SJCRH30 (cell line): ENCODE measurements at regions not wholly inside any gene's neighbourhood (a gene's known extent, or its start where the extent isn't known, plus 50 kb on each side); places are given as distances from the start of the nearest gene placed in this dataset.
A peak's percentile ranks its signal among the peaks of the same experiment; 100 is the strongest.
"Not testable (repeated sequence)": the region's sequence is repeated elsewhere in the genome, so short reads cannot be mapped to it uniquely, and the experiment has no call there.

ENCODE experiments used
- DNase-seq, 2 experiments: peaks; one replicate each; pipeline ENCODE4 v3.0.0-alpha.2; 2015 to 2020
- H3K27ac ChIP-seq: fragments of 250-450 bp; sonication (Bioruptor Pico); 2 replicates; pipeline ENCODE4 v1.5.1; 2020; ENCODE audit warnings: mild to moderate bottlenecking, moderate library complexity
- H3K27me3 ChIP-seq: fragments of 250-450 bp; sonication (Bioruptor Pico); 2 replicates; pipeline ENCODE4 v1.5.1; 2020; ENCODE audit warnings: mild to moderate bottlenecking, moderate library complexity
- H3K36me3 ChIP-seq: fragments of 250-450 bp; sonication (Bioruptor Pico); 2 replicates; pipeline ENCODE4 v1.5.1; 2020; ENCODE audit warnings: mild to moderate bottlenecking, moderate library complexity
- H3K4me1 ChIP-seq: fragments of 250-450 bp; sonication (Bioruptor Pico); 2 replicates; pipeline ENCODE4 v1.5.1; 2020; ENCODE audit warnings: mild to moderate bottlenecking, moderate library complexity
- H3K4me3 ChIP-seq: fragments of 250-450 bp; sonication (Bioruptor Pico); 2 replicates; pipeline ENCODE4 v1.5.1; 2020; ENCODE audit warnings: mild to moderate bottlenecking, moderate library complexity
- H3K9me3 ChIP-seq: fragments of 250-450 bp; sonication (Bioruptor Pico); replicated peaks from 2 replicates; pipeline ENCODE4 v1.5.1; 2020; ENCODE audit warnings: mild to moderate bottlenecking, moderate library complexity

DNA sequence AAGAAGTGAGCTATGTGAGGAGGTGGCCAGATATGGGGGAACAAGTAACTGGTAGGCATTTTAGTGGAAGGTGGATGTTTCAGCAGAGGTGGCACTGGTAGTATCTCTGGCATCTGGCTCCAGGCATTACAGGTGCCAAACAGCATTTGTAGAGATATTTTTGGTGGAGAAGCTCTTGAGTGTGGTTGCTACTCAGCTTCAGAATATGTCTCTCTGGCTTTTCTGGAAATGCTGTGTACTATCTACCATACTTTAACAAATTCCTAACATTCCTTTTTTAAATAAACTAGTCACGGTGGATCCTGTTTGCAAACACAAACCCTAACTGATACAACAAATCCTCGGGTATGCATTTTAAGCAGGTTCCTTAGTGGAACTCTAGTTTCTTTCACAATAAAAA lies 128.0 kb downstream of the BARX2 start:
- DNase-seq = peak in 1 of 2 experiments; percentile 1
- Histone ChIP-seq H3K9me3 (no peaks in the 10 kb centered on the region), H3K27ac (peak overlapping the region; percentile 57; the same call in 1 of the 2 replicates), H3K36me3 (no peaks in the 10 kb centered on the region), H3K4me1 (peaks cover 8% of the 10 kb centered on the region; the same call in 1 of the 2 replicates), H3K27me3 (no peaks in the 10 kb centered on the region), H3K4me3 (no peak overlapping the region)

DNA sequence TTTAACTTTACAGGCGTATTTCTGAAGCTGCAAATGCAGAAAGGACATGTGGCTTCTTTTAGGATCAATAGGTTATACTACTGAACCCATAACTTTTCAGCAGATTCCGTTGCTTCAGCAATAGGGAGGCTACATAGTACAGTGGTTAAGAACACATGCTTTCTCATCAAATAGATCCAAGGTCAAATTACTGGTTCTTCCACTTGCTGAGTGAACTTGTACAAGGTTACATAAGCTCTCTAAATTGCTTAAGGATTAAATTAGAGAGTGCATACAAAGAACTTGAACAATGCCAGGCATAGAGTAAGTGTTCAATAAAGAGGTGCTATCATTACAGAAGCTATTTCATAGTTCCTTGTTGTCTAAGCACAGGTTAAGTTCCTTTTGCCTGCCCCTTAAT lies 129.6 kb downstream of the BARX2 start:
- no peak for DNase-seq

DNA sequence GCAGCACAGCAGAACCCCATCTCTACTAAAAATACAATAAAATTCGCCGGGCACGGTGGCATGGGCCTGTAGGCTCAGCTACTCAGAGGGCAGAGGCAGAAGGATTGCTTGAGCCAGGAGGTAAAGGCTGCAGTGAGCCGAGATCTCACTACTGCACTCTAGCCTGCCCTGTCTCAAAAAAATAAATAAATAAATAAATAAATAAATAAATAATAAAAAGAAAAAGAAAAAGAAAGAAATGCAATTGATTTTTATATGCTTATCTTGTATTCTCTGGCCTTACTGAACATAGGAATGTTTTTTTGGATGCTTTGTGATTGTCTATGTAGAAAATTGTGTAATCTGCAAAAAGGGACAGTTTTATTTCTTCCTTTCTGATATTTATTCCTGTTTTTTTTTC lies 132.5 kb downstream of the BARX2 start:
- Histone ChIP-seq H3K27ac (no peak overlapping the region), H3K9me3 (no peaks in the 10 kb centered on the region), H3K4me3 (no peak overlapping the region), H3K4me1 (peaks cover 7% of the 10 kb centered on the region; the same call in 1 of the 2 replicates), H3K27me3 (no peaks in the 10 kb centered on the region), H3K36me3 (no peaks in the 10 kb centered on the region)
- no peak for DNase-seq

More for the DNA sequence above, 129.6 kb downstream of the BARX2 start:
- Histone ChIP-seq H3K4me1 (peaks cover 8% of the 10 kb centered on the region; the same call in 1 of the 2 replicates), H3K4me3 (no peak overlapping the region), H3K36me3 (no peaks in the 10 kb centered on the region), H3K27ac (no peak overlapping the region), H3K9me3 (no peaks in the 10 kb centered on the region), H3K27me3 (no peaks in the 10 kb centered on the region)

DNA sequence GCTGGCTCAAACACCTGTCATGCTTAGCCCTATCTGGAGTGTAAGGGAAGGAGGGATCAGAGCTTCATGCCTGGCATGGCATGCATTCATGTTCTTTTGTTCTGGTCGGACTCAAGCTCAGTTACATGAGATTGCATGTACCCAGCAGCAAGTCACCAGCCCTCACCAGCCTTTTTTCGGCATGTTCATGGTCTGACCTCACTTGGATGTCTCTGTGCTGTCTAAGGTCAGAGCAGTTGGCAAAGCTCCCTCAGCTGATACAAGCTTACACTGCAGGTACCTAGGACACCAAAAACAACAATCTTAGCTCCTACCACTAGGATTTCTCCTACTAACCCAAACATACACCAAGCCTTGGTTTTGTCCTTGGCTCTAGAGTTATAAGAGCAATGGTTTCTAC lies 152.6 kb downstream of the BARX2 start:
- Histone ChIP-seq H3K4me1 (no peaks in the 10 kb centered on the region), H3K27ac (no peak overlapping the region), H3K27me3 (no peaks in the 10 kb centered on the region), H3K36me3 (no peaks in the 10 kb centered on the region), H3K4me3 (no peak overlapping the region), H3K9me3 (no peaks in the 10 kb centered on the region)
- DNase-seq = no peak

DNA sequence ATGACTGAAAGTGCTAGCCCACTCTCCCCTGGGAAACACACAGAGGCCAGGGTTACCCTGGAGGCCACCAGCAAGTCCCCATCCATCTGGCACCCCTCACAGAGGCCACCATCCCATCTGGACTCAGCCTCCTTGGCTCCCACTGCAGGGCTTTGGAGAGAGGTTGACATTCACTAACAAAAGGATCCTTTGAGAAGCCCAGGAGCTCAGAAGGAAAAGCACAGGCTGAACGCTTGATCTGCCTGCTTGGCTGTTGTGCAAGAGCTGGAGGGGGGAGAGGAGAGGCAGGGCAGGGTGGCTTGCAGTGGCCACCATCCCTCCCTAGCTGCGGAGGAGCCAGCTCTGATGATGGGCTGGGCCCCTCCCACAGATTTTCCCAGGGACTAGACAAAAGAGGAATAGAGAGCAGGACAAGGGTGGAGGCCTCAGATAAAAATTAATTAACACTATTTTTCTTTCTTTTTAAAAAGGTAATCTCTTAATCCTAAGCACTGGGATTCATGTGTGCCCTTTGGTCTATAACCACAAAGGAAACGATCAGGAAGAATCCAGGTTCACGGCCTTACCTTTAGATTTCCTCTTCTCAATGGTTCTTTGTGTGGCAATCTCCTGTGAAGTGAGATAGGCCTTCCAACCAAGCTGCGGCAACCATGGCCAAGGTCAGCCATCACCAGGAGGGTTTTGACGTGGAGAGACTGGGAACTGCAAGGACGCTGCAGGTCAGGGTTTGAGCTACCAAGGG lies 154.7 kb downstream of the BARX2 start:
- Histone ChIP-seq H3K27ac (no peak overlapping the region), H3K4me3 (no peak overlapping the region), H3K36me3 (no peaks in the 10 kb centered on the region), H3K9me3 (no peaks in the 10 kb centered on the region), H3K27me3 (no peaks in the 10 kb centered on the region), H3K4me1 (no peaks in the 10 kb centered on the region)
- no peak for DNase-seq

DNA sequence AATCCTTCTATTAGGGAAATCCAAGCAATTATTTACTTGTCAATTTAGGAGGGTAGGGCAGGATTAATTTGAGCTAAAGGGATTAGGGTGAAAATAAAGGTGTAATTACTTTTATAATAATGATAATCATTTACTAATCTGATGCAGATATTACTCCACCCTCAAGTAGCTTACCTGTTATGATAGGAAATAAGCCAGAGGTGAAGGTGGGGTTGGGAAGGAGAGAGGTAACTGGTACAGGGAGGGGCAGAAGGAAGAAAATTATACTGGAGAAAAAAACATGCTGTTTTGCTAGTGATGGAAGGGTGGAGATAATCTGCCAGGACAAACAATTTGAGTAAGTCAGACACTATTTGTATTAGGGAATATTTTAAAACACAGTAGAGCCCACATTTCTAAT lies 157.7 kb downstream of the BARX2 start:
- H3K4me3 ChIP-seq = no peak overlapping the region
- no peak for DNase-seq
- H3K27me3 ChIP-seq = no peaks in the 10 kb centered on the region
- H3K9me3 ChIP-seq = no peaks in the 10 kb centered on the region
- H3K27ac ChIP-seq = no peak overlapping the region
- H3K4me1 ChIP-seq = no peaks in the 10 kb centered on the region
- no peaks in the 10 kb centered on the region for H3K36me3 ChIP-seq

DNA sequence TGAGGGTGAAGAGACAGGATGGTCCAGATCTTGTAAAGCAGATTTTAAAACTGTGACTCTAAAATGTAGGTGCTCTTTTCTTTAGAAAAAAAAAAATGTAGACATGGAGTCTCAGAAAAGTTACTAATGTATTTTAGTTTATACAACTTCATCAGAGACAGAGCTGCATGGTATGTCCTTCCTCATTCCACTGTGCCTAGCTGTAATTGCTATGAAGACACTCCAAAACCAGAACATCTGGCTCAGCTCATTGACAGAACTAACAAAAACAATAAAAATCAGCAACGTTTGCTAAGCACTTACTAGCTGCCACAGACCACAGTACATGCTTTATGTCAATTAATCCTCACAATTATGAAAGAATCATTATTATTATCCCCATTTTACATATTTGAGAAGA lies 160.7 kb downstream of the BARX2 start:
- no peak for DNase-seq
- Histone ChIP-seq H3K27me3 (no peaks in the 10 kb centered on the region), H3K27ac (no peak overlapping the region)

DNA sequence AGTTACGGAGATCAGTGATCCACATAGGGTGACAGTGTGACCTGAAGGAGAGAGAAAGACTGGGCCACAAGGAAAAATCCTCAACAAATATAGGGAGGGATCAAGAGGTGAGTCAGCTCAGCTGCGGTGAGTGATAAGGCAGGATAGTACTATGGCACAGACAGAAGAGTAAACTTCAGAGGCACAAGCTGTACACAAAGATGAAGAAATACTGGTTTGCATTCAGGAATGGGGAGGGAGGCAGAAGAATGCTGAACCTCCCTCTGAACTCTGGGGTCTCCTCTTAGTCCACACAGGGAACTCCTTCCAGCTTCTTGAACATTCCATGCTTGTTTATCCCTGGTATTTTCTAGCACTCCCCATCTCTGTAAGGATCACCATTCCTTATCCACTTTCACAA lies 162.7 kb downstream of the BARX2 start:
- DNase-seq = no peak
- no peak overlapping the region for H3K4me3 ChIP-seq
- H3K9me3 ChIP-seq = no peaks in the 10 kb centered on the region
- H3K27me3 ChIP-seq = no peaks in the 10 kb centered on the region
- no peaks in the 10 kb centered on the region for H3K4me1 ChIP-seq
- H3K36me3 ChIP-seq = no peaks in the 10 kb centered on the region
- no peak overlapping the region for H3K27ac ChIP-seq

More for the DNA sequence above, 160.7 kb downstream of the BARX2 start:
- Histone ChIP-seq H3K4me1 (no peaks in the 10 kb centered on the region), H3K4me3 (no peak overlapping the region), H3K36me3 (no peaks in the 10 kb centered on the region), H3K9me3 (no peaks in the 10 kb centered on the region)

DNA sequence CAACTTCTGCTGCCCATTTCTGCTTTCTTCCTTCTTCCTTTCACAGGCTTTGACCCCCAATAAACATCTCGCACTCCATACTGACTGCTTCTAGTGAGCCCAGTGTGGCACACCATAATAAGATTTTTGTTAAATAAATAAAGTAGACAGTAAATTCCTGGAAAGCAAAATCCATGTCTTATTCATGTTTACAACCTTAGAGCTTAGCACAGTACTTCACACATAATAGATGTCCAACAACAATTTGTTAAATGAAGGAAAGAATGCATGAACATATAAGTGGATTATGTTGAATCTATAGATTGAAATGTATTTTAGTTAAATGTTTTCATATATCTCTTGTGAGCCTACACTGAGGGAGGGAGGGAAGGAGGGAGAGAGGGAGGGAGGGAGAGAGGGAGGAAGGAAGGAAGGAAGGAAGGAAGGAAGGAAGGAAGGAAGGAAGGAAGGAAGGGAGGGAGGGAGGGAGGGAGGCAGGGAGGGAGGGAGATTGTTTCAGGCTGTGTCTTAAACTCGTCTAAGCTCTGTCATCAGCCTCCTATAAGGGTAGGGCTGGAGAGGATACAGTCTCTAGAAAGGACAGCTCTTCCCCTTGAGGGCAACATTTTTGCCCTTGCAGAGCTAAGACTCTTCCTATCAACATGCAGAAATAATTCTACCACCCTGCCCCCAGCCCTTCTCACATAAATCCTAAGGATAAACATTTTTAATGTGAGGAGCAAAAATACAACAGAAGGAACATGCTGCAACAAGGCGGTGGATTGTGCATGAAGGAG lies 168.1 kb downstream of the BARX2 start:
- Histone ChIP-seq H3K27me3 (no peaks in the 10 kb centered on the region), H3K27ac (no peak overlapping the region)

DNA sequence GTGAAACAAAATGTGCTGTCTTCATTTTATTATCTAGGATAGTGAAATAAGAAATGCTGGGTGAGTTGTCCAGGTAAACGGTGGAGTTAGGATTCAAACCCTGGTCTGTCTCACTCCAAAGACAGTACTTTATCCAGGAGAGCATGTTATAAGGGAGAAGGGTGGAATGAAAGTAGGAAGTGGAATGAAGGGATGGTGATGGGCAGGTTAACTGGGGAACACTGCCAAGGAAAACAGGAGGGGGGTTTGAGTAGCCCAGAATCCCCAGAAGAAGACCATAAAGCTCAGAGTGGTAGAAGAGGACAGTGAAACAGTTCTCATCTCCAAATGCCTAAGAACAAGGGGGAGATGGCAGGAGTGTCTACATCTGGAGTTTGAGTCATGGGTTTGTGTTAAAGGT lies 169.0 kb downstream of the BARX2 start:
- no peaks in the 10 kb centered on the region for H3K36me3 ChIP-seq
- H3K4me1 ChIP-seq = no peaks in the 10 kb centered on the region; the same call in 1 of the 2 replicates
- no peaks in the 10 kb centered on the region for H3K27me3 ChIP-seq
- no peak overlapping the region for H3K27ac ChIP-seq
- DNase-seq = no peak
- no peaks in the 10 kb centered on the region for H3K9me3 ChIP-seq
- H3K4me3 ChIP-seq = no peak overlapping the region

More for the DNA sequence above, 168.1 kb downstream of the BARX2 start:
- H3K9me3 ChIP-seq = no peaks in the 10 kb centered on the region
- DNase-seq = no peak
- H3K4me1 ChIP-seq = no peaks in the 10 kb centered on the region; the same call in 1 of the 2 replicates
- H3K4me3 ChIP-seq = no peak overlapping the region
- H3K36me3 ChIP-seq = no peaks in the 10 kb centered on the region

DNA sequence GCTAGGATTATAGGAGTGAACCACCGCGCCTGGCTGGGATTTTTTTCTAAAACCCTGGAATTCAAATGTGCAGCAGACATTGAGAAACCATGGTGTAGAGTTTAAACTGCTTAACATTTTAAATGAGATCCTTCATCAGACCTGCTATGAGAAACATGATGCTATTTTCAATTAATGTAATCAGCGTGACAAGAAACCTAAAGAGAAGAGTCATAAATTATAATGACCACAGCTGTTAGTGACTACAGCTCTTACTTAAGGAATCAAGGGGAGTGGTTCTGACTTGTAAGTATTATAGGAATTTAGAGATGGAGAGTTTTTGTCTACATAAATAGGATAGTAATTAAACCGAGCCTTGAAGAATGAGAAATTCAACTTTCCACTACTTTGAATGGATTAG lies 170.6 kb downstream of the BARX2 start:
- Histone ChIP-seq H3K4me3 (no peak overlapping the region), H3K36me3 (no peaks in the 10 kb centered on the region), H3K27me3 (no peaks in the 10 kb centered on the region), H3K9me3 (no peaks in the 10 kb centered on the region), H3K27ac (peak overlapping the region; percentile 28), H3K4me1 (no peaks in the 10 kb centered on the region; the same call in 1 of the 2 replicates)
- peak; percentile 11 to 58 for DNase-seq

DNA sequence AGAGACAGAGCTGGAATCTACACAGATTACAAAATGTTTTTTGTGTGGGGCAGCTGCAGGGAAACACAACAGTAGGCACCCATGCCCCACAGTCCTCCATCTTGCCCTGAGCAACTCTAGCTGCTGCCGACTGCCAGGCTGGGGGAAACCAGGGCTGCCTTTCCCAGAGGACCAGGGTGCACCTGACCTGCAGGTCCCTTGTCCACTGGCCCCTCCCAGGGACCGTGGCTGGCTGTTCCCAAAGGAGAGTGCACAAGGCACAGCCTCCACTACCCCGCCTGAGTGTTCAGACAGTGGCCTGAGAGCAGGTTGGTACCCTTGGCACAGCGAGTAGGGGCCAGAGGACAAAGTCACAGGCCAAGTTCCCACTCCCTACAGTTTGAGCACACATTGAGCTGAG lies 181.8 kb downstream of the BARX2 start:
- DNase-seq = no peak
- H3K9me3 ChIP-seq = no peaks in the 10 kb centered on the region
- no peaks in the 10 kb centered on the region for H3K36me3 ChIP-seq
- no peaks in the 10 kb centered on the region for H3K4me1 ChIP-seq
- no peak overlapping the region for H3K27ac ChIP-seq
- no peak overlapping the region for H3K4me3 ChIP-seq
- no peaks in the 10 kb centered on the region for H3K27me3 ChIP-seq

DNA sequence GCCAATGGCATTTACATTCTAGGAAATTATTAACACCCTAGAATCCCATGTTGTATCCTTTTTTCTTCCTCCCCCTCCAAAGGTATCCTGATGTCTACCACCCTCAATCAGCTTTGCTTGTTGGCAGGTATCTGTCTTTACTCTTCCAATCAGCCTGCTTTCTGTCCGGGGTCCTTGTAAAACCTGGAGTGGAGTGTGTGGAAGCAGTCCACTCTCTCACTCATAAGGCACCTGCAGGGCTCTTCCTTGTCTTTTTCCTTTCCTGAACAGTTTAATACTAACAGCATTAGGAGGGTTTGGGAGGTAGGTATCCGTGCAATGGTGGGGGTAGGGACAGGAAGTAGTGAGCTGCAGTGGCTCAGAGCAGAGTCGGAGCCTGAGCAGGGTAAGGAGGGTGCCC lies 193.4 kb downstream of the BARX2 start:
- Histone ChIP-seq H3K9me3 (no peaks in the 10 kb centered on the region), H3K4me3 (no peak overlapping the region), H3K27me3 (no peaks in the 10 kb centered on the region), H3K4me1 (no peaks in the 10 kb centered on the region), H3K36me3 (no peaks in the 10 kb centered on the region), H3K27ac (no peak overlapping the region)
- DNase-seq = no peak

DNA sequence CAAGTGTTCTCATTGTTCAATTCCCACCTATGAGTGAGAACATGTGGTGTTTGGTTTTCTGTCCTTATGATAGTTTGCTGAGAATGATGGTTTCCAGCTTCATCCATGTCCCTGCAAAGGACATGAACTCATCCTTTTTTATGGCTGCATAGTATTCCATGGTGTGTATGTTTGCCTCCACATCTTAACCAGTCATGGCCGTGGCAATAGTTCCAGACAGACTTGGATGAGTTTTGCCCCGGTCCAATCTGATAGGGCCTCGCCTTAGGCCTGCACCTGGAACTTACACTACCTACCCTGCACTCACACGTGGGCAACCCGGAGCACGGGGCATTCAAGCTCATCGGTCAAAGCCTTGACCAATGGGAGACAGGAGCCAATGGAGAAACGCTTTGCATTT lies 197.0 kb downstream of the BARX2 start:
- not testable (repeated sequence) for H3K9me3 ChIP-seq, DNase-seq, H3K27ac ChIP-seq, H3K36me3 ChIP-seq, H3K4me1 ChIP-seq, H3K27me3 ChIP-seq, H3K4me3 ChIP-seq

DNA sequence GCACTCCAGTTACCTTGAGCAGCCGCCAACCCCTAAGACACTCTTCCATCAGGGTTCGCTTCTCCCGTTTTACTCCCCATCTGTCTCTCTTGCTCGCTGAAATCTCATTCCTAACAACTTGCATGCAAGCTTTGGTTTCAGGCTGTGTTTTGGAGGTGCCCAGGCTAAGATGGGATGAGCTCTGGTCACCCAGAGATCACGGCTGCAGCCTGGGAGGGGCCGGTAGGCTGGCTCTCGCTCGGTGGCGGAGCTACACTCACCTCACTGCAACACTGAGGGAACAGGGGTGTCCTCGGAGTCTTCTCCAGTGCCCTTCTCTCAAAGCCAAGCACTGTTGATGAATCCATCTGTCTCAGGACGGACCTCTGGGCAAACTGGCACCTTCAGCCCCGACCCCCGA lies 197.5 kb downstream of the BARX2 start:
- Histone ChIP-seq H3K9me3 (no peaks in the 10 kb centered on the region), H3K4me1 (no peaks in the 10 kb centered on the region), H3K36me3 (no peaks in the 10 kb centered on the region), H3K4me3 (no peak overlapping the region), H3K27me3 (no peaks in the 10 kb centered on the region), H3K27ac (no peak overlapping the region)
- no peak for DNase-seq
